Neural progenitor cell (in vitro differentiated cells): ENCODE measurements at regions not wholly inside any gene's neighbourhood (a gene's known extent, or its start where the extent isn't known, plus 50 kb on each side); places are given as distances from the start of the nearest gene placed in this dataset.

Experiments
- DNase-seq: peaks from one replicate; pipeline ENCODE4 v3.0.0-alpha.2; 2016; ENCODE audit warnings: low spot score
- H2AFZ ChIP-seq: fragments of 200-600 bp; sonication (generic); replicated peaks from 2 replicates; pipeline ENCODE4 v1.6.1; 2016; ENCODE audit warnings: antibody characterized with exemption
- H3F3A ChIP-seq: fragments of 200-600 bp; sonication (generic); 2 replicates; pipeline ENCODE4 v1.6.1; 2016; ENCODE audit warnings: antibody characterized with exemption, low read depth
- H3K27ac ChIP-seq: fragments of 200-600 bp; sonication (generic); 2 replicates; pipeline ENCODE4 v1.5.1; 2016; ENCODE audit warnings: mild to moderate bottlenecking
- H3K27me3 ChIP-seq: fragments of 200-600 bp; sonication (generic); 2 replicates; pipeline ENCODE4 v1.6.1; 2016; ENCODE audit warnings: mild to moderate bottlenecking, moderate library complexity
- H3K36me3 ChIP-seq: fragments of 200-600 bp; sonication (generic); 2 replicates; pipeline ENCODE4 v1.5.1; 2016
- H3K4me1 ChIP-seq: fragments of 200-600 bp; sonication (generic); 2 replicates; pipeline ENCODE4 v1.6.1; 2016; ENCODE audit warnings: mixed run types
- H3K4me2 ChIP-seq: fragments of 200-600 bp; sonication (generic); 2 replicates; pipeline ENCODE4 v1.6.1; 2016
- H3K4me3 ChIP-seq: fragments of 200-600 bp; sonication (generic); 2 replicates; pipeline ENCODE4 v1.5.1; 2016
- H3K79me2 ChIP-seq: fragments of 200-600 bp; sonication (generic); 2 replicates; pipeline ENCODE4 v1.6.1; 2016; ENCODE audit warnings: low read depth
- H3K9ac ChIP-seq: fragments of 200-600 bp; sonication (generic); 2 replicates; pipeline ENCODE4 v1.6.1; 2016
- H3K9me3 ChIP-seq: fragments of 200-600 bp; sonication (generic); 2 replicates; pipeline ENCODE4 v1.5.1; 2016; ENCODE audit warnings: low read depth
- H4K20me1 ChIP-seq: fragments of 200-600 bp; sonication (generic); 2 replicates; pipeline ENCODE4 v1.6.1; 2016; ENCODE audit warnings: low read depth
- H3K27ac Mint-ChIP-seq: 3 replicates; pipeline ENCODE4 v1.8.0; 2021; ENCODE audit warnings: mixed read lengths
- H3K27me3 Mint-ChIP-seq: 2 replicates; pipeline ENCODE4 v1.8.0; 2022; ENCODE audit warnings: low read depth, mild to moderate bottlenecking, inconsistent platforms, moderate library complexity, mixed read lengths; ENCODE audit not compliant: insufficient read depth
- H3K36me3 Mint-ChIP-seq: 3 replicates; pipeline ENCODE4 v1.8.0; 2021; ENCODE audit warnings: mixed read lengths
- H3K4me1 Mint-ChIP-seq: 3 replicates; pipeline ENCODE4 v1.8.0; 2021; ENCODE audit warnings: mixed read lengths
- H3K4me3 Mint-ChIP-seq: 3 replicates; pipeline ENCODE4 v1.8.0; 2021; ENCODE audit warnings: mild to moderate bottlenecking, moderate library complexity, mixed read lengths
- H3K9me3 Mint-ChIP-seq: 3 replicates; pipeline ENCODE4 v1.8.0; 2020; ENCODE audit warnings: mixed read lengths
- EZH2 ChIP-seq: fragments of 200-600 bp; sonication (generic); IDR thresholded peaks from 2 replicates; pipeline ENCODE4 v1.6.1; 2017; ENCODE audit warnings: antibody characterized with exemption, mild to moderate bottlenecking, moderate library complexity
- EZH2phosphoT487 ChIP-seq: fragments of 200-600 bp; sonication (generic); IDR thresholded peaks from 2 replicates; pipeline ENCODE4 v1.6.1; 2017; ENCODE audit warnings: antibody characterized with exemption
- TF ChIP-seq, protein P1 (sequence below): fragments of 200-600 bp; sonication (generic); IDR thresholded peaks from 2 replicates; pipeline ENCODE4 v1.5.1; 2017; ENCODE audit warnings: antibody characterized with exemption, mild to moderate bottlenecking

DNA sequence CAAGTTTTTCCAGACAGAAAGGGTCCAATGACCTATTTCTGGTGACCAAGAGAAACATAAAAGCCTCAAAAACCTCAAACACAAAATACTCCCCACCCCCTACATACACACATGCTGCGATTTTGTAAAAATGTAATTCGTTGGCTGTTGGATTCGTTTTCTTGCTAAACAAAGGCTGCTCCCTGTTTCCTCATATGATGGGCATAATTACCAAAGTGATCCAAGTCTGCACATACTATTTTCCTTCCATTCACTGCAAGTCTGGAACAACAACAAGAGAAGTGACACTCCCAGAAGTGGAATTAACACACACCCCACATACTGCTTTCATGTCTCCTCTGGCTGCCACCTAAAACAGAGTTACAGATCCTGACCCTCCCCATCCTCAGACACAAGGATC, 131.9 kb downstream of the RAP2A start:
- Histone ChIP-seq H3K4me2 (no peak overlapping the region), H3K27me3 (no peaks in the 10 kb centered on the region), H3K27ac (no peak overlapping the region), H3K36me3 (no peaks in the 10 kb centered on the region), H3F3A (no peaks in the 10 kb centered on the region), H3K9ac (no peak overlapping the region), H4K20me1 (no peaks in the 10 kb centered on the region), H2AFZ (no peak overlapping the region), H3K4me1 (peaks cover 21% of the 10 kb centered on the region), H3K9me3 (no peaks in the 10 kb centered on the region), H3K79me2 (no peaks in the 10 kb centered on the region), H3K4me3 (no peak overlapping the region)
- H3K27ac Mint-ChIP-seq, result no peak overlapping the region
- no peaks in the 10 kb centered on the region for H3K36me3 Mint-ChIP-seq
- no peak for DNase-seq
- peaks cover 10% of the 10 kb centered on the region for H3K4me1 Mint-ChIP-seq
- TF ChIP-seq, protein P1, sequence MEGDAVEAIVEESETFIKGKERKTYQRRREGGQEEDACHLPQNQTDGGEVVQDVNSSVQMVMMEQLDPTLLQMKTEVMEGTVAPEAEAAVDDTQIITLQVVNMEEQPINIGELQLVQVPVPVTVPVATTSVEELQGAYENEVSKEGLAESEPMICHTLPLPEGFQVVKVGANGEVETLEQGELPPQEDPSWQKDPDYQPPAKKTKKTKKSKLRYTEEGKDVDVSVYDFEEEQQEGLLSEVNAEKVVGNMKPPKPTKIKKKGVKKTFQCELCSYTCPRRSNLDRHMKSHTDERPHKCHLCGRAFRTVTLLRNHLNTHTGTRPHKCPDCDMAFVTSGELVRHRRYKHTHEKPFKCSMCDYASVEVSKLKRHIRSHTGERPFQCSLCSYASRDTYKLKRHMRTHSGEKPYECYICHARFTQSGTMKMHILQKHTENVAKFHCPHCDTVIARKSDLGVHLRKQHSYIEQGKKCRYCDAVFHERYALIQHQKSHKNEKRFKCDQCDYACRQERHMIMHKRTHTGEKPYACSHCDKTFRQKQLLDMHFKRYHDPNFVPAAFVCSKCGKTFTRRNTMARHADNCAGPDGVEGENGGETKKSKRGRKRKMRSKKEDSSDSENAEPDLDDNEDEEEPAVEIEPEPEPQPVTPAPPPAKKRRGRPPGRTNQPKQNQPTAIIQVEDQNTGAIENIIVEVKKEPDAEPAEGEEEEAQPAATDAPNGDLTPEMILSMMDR, result no peak
- no peak for TF ChIP-seq EZH2
- no peak for TF ChIP-seq EZH2phosphoT487
- no peak overlapping the region for H3K4me3 Mint-ChIP-seq
- H3K27me3 Mint-ChIP-seq, result no peaks in the 10 kb centered on the region
- no peaks in the 10 kb centered on the region for H3K9me3 Mint-ChIP-seq

DNA sequence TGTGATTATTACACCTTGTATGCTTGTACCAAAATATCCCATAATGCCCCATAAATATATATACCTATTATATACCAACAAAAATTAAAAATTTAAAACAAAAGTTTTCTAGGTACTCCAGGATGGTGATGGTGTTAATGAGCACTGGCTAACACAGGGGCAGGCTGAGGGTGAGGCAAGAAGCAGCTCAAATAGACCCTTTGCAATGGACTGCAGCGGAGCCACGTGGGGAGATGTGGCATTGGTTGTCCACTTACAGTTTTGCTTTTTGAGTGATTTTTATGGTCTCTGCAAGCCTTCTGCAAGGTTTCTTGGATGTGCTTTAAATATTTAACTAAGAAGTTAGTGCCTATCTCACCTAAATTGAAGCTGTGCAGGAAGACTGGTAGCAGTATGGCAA, 132.9 kb downstream of the RAP2A start:
- Mint-ChIP-seq H3K4me1 (peaks cover 10% of the 10 kb centered on the region), H3K27me3 (no peaks in the 10 kb centered on the region), H3K4me3 (no peak overlapping the region), H3K9me3 (no peaks in the 10 kb centered on the region), H3K36me3 (no peaks in the 10 kb centered on the region), H3K27ac (no peak overlapping the region)
- no peak overlapping the region for H2AFZ ChIP-seq
- H3K27ac ChIP-seq, result no peak overlapping the region
- H4K20me1 ChIP-seq, result no peaks in the 10 kb centered on the region
- H3K4me3 ChIP-seq, result no peak overlapping the region
- no peaks in the 10 kb centered on the region for H3F3A ChIP-seq
- TF ChIP-seq EZH2phosphoT487 (no peak), EZH2 (no peak)
- TF ChIP-seq, protein P1, result no peak
- DNase-seq, result no peak
- H3K36me3 ChIP-seq, result no peaks in the 10 kb centered on the region
- no peak overlapping the region for H3K4me2 ChIP-seq
- no peaks in the 10 kb centered on the region for H3K79me2 ChIP-seq
- peaks cover 22% of the 10 kb centered on the region for H3K4me1 ChIP-seq
- H3K9me3 ChIP-seq, result no peaks in the 10 kb centered on the region
- no peak overlapping the region for H3K9ac ChIP-seq
- no peaks in the 10 kb centered on the region for H3K27me3 ChIP-seq

- Histone ChIP-seq H3K27me3 (no peaks in the 10 kb centered on the region), H3K9me3 (no peaks in the 10 kb centered on the region), H3K79me2 (no peaks in the 10 kb centered on the region), H3F3A (no peaks in the 10 kb centered on the region), H3K4me1 (peaks cover 23% of the 10 kb centered on the region), H3K36me3 (no peaks in the 10 kb centered on the region), H3K4me3 (no peak overlapping the region), H3K27ac (no peak overlapping the region), H3K4me2 (no peak overlapping the region), H2AFZ (peak overlapping the region; percentile 32), H4K20me1 (no peaks in the 10 kb centered on the region), H3K9ac (no peak overlapping the region)
- no peak overlapping the region for H3K4me3 Mint-ChIP-seq
- H3K4me1 Mint-ChIP-seq, result peaks cover 10% of the 10 kb centered on the region
- H3K9me3 Mint-ChIP-seq, result no peaks in the 10 kb centered on the region
- no peak overlapping the region for H3K27ac Mint-ChIP-seq
- H3K27me3 Mint-ChIP-seq, result no peaks in the 10 kb centered on the region
- no peaks in the 10 kb centered on the region for H3K36me3 Mint-ChIP-seq
- TF ChIP-seq EZH2phosphoT487, result no peak
- TF ChIP-seq, protein P1, result no peak
- no peak for DNase-seq
These were observed 133.7 kb downstream of the RAP2A start for GRCh38 chr13:97567510-97568243.
